ENCODE measurements at regions not wholly inside any gene's neighbourhood (a gene's known extent, or its start where the extent isn't known, plus 50 kb on each side); places are given as distances from the start of the nearest gene placed in this dataset.

DNA sequence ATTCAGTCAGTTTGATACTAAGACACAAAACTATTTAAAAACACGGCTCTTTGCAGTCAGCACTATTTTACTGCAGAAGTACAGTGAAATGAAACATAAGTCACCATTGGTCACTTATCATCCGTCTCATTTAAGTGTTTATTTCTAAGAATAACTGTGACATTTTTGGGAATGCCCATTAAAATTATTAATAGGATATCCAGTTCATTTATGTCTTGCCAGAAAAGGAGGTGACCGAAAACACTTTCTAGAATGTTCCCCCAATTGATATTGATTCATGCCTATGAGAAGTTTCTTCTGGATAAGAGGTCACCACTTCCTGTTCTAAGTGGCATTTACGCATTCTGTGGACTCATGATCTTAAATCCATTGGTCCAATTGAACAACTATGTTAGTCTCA lies 477.3 kb downstream of the LIG4 start:
- no peak for DNase-seq
- no peaks in the 10 kb centered on the region for H3K27me3 Mint-ChIP-seq
- POLR2A ChIA-PET, result no interaction called here
- H3K27ac Mint-ChIP-seq, result no peak overlapping the region
- CTCF ChIA-PET, result no interaction called here
- H3K4me3 Mint-ChIP-seq, result no peak overlapping the region
- no peaks in the 10 kb centered on the region for H3K36me3 Mint-ChIP-seq (ENCODE audit: low read depth)
- H3K9me3 Mint-ChIP-seq, result no peaks in the 10 kb centered on the region
- no peaks in the 10 kb centered on the region for H3K4me1 Mint-ChIP-seq

DNA sequence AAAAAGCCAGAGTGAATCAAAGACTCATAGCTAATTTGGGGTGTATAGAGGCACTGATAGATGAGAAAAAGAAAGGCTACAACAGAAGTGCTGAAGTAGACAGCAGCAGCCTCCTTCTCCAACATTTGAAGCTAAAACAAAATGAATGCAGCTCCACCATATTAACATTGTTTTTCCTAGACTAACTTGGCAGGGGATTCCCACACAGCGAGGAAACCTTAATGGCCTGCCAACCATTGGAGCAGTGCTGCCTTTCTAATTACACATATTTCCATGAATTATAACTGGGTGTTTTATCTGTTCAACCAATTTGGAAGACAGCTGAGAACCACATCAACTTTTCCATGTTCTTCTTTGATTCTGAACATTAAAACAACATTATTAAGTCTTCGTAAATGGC lies 478.6 kb downstream of the LIG4 start:
- H3K9me3 Mint-ChIP-seq, result no peaks in the 10 kb centered on the region

GRCh38 chr13:107736170-107736569 lies 479.2 kb downstream of the LIG4 start:
- no peaks in the 10 kb centered on the region for H3K9me3 Mint-ChIP-seq
- no peak for DNase-seq
- no peak overlapping the region for H3K4me3 Mint-ChIP-seq
- ChIA-PET POLR2A (no interaction called here), CTCF (no interaction called here)
- no peaks in the 10 kb centered on the region for H3K36me3 Mint-ChIP-seq (ENCODE audit: low read depth)
- H3K4me1 Mint-ChIP-seq, result no peaks in the 10 kb centered on the region
- H3K27me3 Mint-ChIP-seq, result no peaks in the 10 kb centered on the region
- H3K27ac Mint-ChIP-seq, result no peak overlapping the region

More for the DNA sequence above, 478.6 kb downstream of the LIG4 start:
- CTCF ChIA-PET, result no interaction called here
- no peak for DNase-seq
- H3K27me3 Mint-ChIP-seq, result no peaks in the 10 kb centered on the region
- POLR2A ChIA-PET, result no interaction called here
- no peak overlapping the region for H3K4me3 Mint-ChIP-seq
- no peak overlapping the region for H3K27ac Mint-ChIP-seq
- H3K4me1 Mint-ChIP-seq, result no peaks in the 10 kb centered on the region
- H3K36me3 Mint-ChIP-seq (ENCODE audit: low read depth), result no peaks in the 10 kb centered on the region

DNA sequence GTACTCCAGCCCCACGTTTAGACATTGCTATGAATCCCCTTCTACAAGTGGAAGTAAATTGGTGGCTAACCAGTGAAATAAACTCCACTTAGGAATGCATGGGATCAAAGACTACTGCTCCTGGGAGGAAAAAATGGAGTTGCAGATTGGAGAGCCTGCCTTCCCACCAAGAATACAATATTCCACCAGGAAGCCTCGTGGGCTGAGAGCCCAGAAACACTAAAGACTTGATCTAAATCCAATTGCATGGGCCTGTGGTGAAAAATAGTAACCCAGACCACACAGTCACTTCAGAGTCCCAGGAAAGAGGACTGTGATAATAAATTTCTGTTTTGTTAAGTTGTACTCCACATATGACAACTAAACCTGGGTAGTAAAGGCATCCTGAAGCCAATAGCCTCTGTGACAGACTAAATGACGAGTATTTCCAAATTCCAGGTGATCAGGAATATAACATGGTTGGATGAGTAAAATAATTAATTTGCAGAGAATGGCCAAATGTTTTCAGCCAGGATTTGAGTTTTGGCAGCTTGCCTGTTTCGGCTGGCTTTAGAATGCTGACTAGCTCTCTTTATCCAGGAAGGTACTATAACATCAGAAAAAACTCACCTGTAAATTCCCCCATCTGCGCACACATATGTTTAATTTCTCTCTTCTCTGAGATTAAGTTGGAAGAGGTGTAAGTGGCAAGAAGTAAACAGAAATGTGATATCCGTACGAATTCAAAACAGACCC lies 480.3 kb downstream of the LIG4 start:
- POLR2A ChIA-PET, result no interaction called here
- no peaks in the 10 kb centered on the region for H3K4me1 Mint-ChIP-seq
- CTCF ChIA-PET, result no interaction called here
- H3K27ac Mint-ChIP-seq, result no peak overlapping the region
- no peaks in the 10 kb centered on the region for H3K36me3 Mint-ChIP-seq (ENCODE audit: low read depth)
- no peaks in the 10 kb centered on the region for H3K9me3 Mint-ChIP-seq
- no peak for DNase-seq
- H3K27me3 Mint-ChIP-seq, result no peaks in the 10 kb centered on the region
- no peak overlapping the region for H3K4me3 Mint-ChIP-seq

GRCh38 chr13:107733276-107733675 lies 482.1 kb downstream of the LIG4 start:
- POLR2A ChIA-PET, result no interaction called here
- no peak for DNase-seq
- H3K4me3 Mint-ChIP-seq, result no peak overlapping the region
- no peaks in the 10 kb centered on the region for H3K27me3 Mint-ChIP-seq
- CTCF ChIA-PET, result no interaction called here
- H3K4me1 Mint-ChIP-seq, result no peaks in the 10 kb centered on the region
- H3K9me3 Mint-ChIP-seq, result no peaks in the 10 kb centered on the region
- H3K27ac Mint-ChIP-seq, result no peak overlapping the region
- H3K36me3 Mint-ChIP-seq (ENCODE audit: low read depth), result no peaks in the 10 kb centered on the region

DNA sequence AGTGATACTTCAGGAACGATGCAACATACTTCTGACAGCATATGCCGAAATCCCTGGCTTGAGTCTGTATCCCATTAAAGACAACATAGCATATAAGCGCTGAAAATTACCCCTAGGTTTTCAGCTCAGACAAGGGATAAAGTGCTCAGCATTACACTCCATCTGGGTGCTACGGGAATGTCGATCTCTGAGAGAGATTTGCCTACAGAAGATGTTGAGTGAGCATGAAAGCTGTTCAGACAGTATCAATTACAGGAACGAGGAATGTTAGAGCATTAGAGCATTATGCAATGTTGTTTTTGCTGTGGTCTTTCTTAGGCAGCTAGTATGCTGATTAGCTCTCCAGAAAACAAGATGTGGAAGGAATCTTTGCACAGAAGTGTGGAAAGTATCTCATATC lies 484.5 kb downstream of the LIG4 start:
- Mint-ChIP-seq H3K4me3 (no peak overlapping the region), H3K9me3 (no peaks in the 10 kb centered on the region), H3K36me3 (ENCODE audit: low read depth) (no peaks in the 10 kb centered on the region), H3K27me3 (no peaks in the 10 kb centered on the region), H3K4me1 (no peaks in the 10 kb centered on the region), H3K27ac (no peak overlapping the region)
- POLR2A ChIA-PET, result no interaction called here
- CTCF ChIA-PET, result no interaction called here
- no peak for DNase-seq

- H3K4me1 Mint-ChIP-seq, result no peaks in the 10 kb centered on the region
Measured at GRCh38 chr13:107721125-107721869, 494.0 kb downstream of the LIG4 start.

GRCh38 chr13:107716741-107717140 lies 498.6 kb downstream of the LIG4 start:
- ChIA-PET POLR2A (no interaction called here), CTCF (no interaction called here)
- DNase-seq, result no peak
- Mint-ChIP-seq H3K27me3 (no peaks in the 10 kb centered on the region), H3K4me3 (no peak overlapping the region), H3K4me1 (no peaks in the 10 kb centered on the region), H3K36me3 (ENCODE audit: low read depth) (no peaks in the 10 kb centered on the region), H3K27ac (no peak overlapping the region), H3K9me3 (peaks cover 3% of the 10 kb centered on the region)

More at GRCh38 chr13:107721125-107721869, 494.0 kb downstream of the LIG4 start:
- no peak overlapping the region for H3K27ac Mint-ChIP-seq
- peaks cover 3% of the 10 kb centered on the region for H3K9me3 Mint-ChIP-seq
- H3K4me3 Mint-ChIP-seq, result no peak overlapping the region
- CTCF ChIA-PET, result no interaction called here
- no peaks in the 10 kb centered on the region for H3K27me3 Mint-ChIP-seq
- DNase-seq, result no peak
- POLR2A ChIA-PET, result no interaction called here
- H3K36me3 Mint-ChIP-seq (ENCODE audit: low read depth), result no peaks in the 10 kb centered on the region

- CTCF ChIA-PET, result no interaction called here
- Mint-ChIP-seq H3K4me3 (no peak overlapping the region), H3K27ac (no peak overlapping the region), H3K36me3 (ENCODE audit: low read depth) (no peaks in the 10 kb centered on the region), H3K4me1 (no peaks in the 10 kb centered on the region), H3K27me3 (no peaks in the 10 kb centered on the region), H3K9me3 (no peaks in the 10 kb centered on the region)
- no peak for DNase-seq
- POLR2A ChIA-PET, result no interaction called here
Measured at GRCh38 chr13:107716241-107716640, 499.1 kb downstream of the LIG4 start.

DNA sequence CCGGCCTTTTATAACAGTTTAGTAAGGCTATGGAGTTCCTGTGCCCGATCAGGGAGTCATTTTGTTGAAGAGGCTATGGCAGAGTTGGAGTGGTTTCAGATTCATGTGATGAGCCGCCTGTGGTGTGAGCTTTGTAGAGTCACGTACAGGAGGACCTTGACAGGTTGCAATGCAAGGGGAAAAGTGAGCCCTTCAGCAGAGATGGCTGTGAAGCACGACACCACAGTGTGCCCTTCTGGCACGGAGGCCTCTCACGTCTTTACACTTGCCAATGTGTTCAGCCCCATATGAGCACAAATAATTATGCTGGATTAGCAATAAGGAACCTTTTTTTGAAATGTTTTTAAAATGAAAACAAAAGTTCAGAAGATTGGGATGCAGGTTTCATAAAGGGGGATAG lies 499.8 kb downstream of the LIG4 start:
- Mint-ChIP-seq H3K9me3 (no peaks in the 10 kb centered on the region), H3K4me3 (no peak overlapping the region), H3K27me3 (no peaks in the 10 kb centered on the region), H3K36me3 (ENCODE audit: low read depth) (no peaks in the 10 kb centered on the region), H3K4me1 (no peaks in the 10 kb centered on the region), H3K27ac (no peak overlapping the region)
- POLR2A ChIA-PET, result no interaction called here
- CTCF ChIA-PET, result no interaction called here
- DNase-seq, result no peak

- POLR2A ChIA-PET, result no interaction called here
- Mint-ChIP-seq H3K9me3 (no peaks in the 10 kb centered on the region), H3K27ac (no peak overlapping the region), H3K36me3 (ENCODE audit: low read depth) (no peaks in the 10 kb centered on the region), H3K27me3 (no peaks in the 10 kb centered on the region), H3K4me1 (no peaks in the 10 kb centered on the region), H3K4me3 (no peak overlapping the region)
- DNase-seq, result no peak
- CTCF ChIA-PET, result no interaction called here
Measured at GRCh38 chr13:107713314-107713713, 502.0 kb downstream of the LIG4 start.

DNA sequence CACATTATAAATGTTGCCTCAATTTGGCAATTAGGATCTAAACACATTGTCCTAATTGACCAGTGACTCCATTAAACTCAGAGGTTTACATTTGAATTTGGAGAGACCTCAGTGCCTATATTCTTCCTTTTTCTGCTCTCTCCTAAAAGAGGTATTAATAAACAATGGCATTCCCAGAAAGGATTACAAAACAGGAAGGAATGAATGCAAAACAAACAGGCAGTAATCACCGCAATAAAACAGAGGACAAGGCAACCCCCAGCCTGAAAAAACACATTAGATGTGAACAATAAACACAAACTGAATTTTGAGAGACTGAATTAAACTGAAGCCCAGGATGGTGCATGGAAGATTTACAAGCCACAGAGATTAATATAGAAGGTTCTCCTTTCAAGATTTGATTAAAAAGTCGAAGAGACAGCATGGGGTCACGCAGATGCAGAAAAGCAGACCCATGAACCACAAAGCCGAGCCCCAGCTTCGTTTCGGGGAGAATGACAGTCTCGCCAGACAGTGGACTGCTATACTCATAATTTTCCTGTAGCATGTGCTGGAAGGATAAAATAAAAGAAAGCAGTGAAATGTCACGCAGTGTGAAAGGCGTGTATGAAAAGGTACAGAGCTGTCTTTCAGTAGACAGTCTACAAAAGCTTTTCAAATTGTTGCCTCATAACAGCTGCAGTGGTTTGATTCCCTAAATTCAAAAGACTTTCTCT lies 503.0 kb downstream of the LIG4 start:
- no peak for DNase-seq
- no peaks in the 10 kb centered on the region for H3K9me3 Mint-ChIP-seq
- H3K36me3 Mint-ChIP-seq (ENCODE audit: low read depth), result no peaks in the 10 kb centered on the region
- H3K4me1 Mint-ChIP-seq, result no peaks in the 10 kb centered on the region
- ChIA-PET CTCF (no interaction called here), POLR2A (no interaction called here)
- H3K4me3 Mint-ChIP-seq, result no peak overlapping the region
- H3K27me3 Mint-ChIP-seq, result no peaks in the 10 kb centered on the region
- H3K27ac Mint-ChIP-seq, result no peak overlapping the region

GRCh38 chr13:107690181-107690580 lies 525.2 kb downstream of the LIG4 start:
- no peak for DNase-seq
- Mint-ChIP-seq H3K4me3 (no peak overlapping the region), H3K27ac (no peak overlapping the region), H3K4me1 (no peaks in the 10 kb centered on the region), H3K9me3 (no peaks in the 10 kb centered on the region), H3K27me3 (no peaks in the 10 kb centered on the region), H3K36me3 (ENCODE audit: low read depth) (no peaks in the 10 kb centered on the region)
- ChIA-PET POLR2A (no interaction called here), CTCF (no interaction called here)
